Progenitor cell of endocrine pancreas (in vitro differentiated cells): ENCODE measurements at regions not wholly inside any gene's neighbourhood (a gene's known extent, or its start where the extent isn't known, plus 50 kb on each side); places are given as distances from the start of the nearest gene placed in this dataset.

Source experiments
- DNase-seq: peaks from one replicate; pipeline ENCODE4 v3.0.0; 2021; ENCODE audit warnings: low spot score; ENCODE audit not compliant: unreplicated experiment
- H3K27ac Mint-ChIP-seq: 2 replicates; pipeline ENCODE4 v1.8.0; 2021; ENCODE audit warnings: mild to moderate bottlenecking, moderate library complexity, mixed read lengths
- H3K27me3 Mint-ChIP-seq: 2 replicates; pipeline ENCODE4 v1.8.0; 2021; ENCODE audit warnings: mixed read lengths
- H3K36me3 Mint-ChIP-seq: 2 replicates; pipeline ENCODE4 v1.8.0; 2022; ENCODE audit warnings: mixed read lengths; ENCODE audit not compliant: insufficient read depth
- H3K4me1 Mint-ChIP-seq: 2 replicates; pipeline ENCODE4 v1.8.0; 2021; ENCODE audit warnings: low read depth, mixed read lengths
- H3K4me3 Mint-ChIP-seq: 2 replicates; pipeline ENCODE4 v1.8.0; 2021; ENCODE audit warnings: low read depth, mild to moderate bottlenecking, moderate library complexity, mixed read lengths
- H3K9me3 Mint-ChIP-seq: 2 replicates; pipeline ENCODE4 v1.8.0; 2021; ENCODE audit warnings: low read depth, mixed read lengths
- TF ChIP-seq, protein P1 (sequence below): fragments of 200-600 bp; sonication (generic); IDR thresholded peaks from one replicate; pipeline ENCODE4 v1.5.0; 2021; ENCODE audit warnings: antibody characterized with exemption, mild to moderate bottlenecking; ENCODE audit not compliant: unreplicated experiment

DNA sequence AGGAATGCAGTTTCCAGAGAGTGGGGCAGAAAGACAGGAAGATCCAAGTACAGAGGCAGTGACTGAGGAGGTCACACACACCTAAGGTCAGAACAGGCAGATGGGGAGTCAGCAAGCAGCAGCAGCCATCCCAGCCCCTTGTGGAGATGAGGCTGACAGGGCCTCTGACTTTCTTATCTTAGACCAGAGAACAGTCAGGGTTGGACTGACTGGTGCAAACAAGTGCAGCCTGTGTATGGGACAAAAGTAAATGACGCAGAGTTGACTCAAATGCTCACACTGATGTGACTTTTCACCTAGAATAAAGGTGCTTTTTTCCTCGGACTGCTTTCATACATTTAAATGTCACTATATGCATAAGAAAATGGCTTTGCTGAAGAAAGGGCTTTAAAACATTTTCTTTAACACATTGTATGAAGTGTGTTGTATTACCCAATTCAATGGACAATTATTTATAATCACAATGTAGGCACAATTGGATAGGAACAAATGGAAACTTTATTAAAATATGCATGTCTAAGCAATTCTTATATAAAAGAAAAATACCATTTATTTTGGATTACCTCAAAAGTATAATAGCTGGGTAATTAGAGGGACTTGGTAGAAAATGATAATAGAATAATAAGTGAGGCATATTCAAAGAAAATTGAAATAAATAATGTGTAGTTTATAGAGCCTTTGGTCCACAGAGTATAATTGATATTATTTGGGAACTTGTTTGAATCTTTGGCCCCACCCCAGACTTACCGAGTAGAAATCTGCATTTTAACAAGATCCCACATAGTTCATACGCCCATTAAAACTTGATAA lies 1321.5 kb upstream of the CELF4 start:
- no peak overlapping the region for H3K27ac Mint-ChIP-seq
- H3K27me3 Mint-ChIP-seq, result peaks cover 3% of the 10 kb centered on the region
- peaks cover 2% of the 10 kb centered on the region for H3K4me1 Mint-ChIP-seq
- TF ChIP-seq, protein P1, sequence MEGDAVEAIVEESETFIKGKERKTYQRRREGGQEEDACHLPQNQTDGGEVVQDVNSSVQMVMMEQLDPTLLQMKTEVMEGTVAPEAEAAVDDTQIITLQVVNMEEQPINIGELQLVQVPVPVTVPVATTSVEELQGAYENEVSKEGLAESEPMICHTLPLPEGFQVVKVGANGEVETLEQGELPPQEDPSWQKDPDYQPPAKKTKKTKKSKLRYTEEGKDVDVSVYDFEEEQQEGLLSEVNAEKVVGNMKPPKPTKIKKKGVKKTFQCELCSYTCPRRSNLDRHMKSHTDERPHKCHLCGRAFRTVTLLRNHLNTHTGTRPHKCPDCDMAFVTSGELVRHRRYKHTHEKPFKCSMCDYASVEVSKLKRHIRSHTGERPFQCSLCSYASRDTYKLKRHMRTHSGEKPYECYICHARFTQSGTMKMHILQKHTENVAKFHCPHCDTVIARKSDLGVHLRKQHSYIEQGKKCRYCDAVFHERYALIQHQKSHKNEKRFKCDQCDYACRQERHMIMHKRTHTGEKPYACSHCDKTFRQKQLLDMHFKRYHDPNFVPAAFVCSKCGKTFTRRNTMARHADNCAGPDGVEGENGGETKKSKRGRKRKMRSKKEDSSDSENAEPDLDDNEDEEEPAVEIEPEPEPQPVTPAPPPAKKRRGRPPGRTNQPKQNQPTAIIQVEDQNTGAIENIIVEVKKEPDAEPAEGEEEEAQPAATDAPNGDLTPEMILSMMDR, result no peak
- no peak for DNase-seq
- no peaks in the 10 kb centered on the region for H3K9me3 Mint-ChIP-seq
- no peak overlapping the region for H3K4me3 Mint-ChIP-seq
- no peaks in the 10 kb centered on the region for H3K36me3 Mint-ChIP-seq

DNA sequence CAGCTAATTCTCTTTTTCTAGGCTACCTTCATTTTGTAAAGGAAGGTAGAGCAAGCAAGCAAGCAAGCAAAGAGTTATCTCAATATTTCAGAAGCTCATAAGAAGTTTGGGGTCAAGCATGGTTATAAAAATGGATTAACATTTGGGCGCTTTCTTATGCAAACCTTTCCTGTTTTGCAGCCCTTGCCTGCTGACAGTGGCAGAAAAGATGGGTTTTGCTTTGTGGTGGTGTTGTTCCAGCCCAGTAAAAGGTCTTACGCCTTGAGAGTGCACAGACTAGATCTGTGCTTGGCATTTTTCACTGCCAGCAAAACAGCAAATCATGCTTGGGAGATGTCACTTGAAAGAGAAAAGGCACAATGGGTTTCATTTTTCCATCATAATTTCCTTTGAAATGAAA lies 1320.6 kb upstream of the CELF4 start:
- DNase-seq, result no peak
- H3K27me3 Mint-ChIP-seq, result peaks cover 7% of the 10 kb centered on the region
- H3K9me3 Mint-ChIP-seq, result no peaks in the 10 kb centered on the region
- TF ChIP-seq, protein P1, result no peak
- no peak overlapping the region for H3K27ac Mint-ChIP-seq
- peaks cover 2% of the 10 kb centered on the region for H3K4me1 Mint-ChIP-seq
- H3K36me3 Mint-ChIP-seq, result no peaks in the 10 kb centered on the region
- H3K4me3 Mint-ChIP-seq, result no peak overlapping the region

DNA sequence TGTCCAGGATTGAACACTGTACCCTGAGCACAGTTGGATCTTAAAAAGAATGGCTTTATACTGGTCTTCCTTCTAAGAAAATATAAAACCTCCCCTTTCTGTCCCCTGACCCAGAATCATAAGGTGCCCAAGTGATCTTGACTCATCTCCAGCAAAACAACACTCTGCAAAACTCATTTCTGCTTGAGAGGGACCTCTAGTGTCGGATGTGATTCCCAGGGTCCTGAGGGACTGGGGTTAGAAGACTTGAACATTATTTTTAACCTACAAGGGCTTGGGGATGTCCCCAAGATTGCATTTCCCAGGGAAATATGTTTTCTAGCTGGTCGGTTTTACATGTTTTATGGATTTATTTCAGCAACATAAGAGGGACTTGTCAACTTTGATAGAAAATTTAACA lies 1318.5 kb upstream of the CELF4 start:
- H3K4me1 Mint-ChIP-seq, result peaks cover 2% of the 10 kb centered on the region
- TF ChIP-seq, protein P1, result no peak
- H3K36me3 Mint-ChIP-seq, result no peaks in the 10 kb centered on the region
- H3K4me3 Mint-ChIP-seq, result no peak overlapping the region
- H3K9me3 Mint-ChIP-seq, result no peaks in the 10 kb centered on the region
- H3K27ac Mint-ChIP-seq, result no peak overlapping the region
- DNase-seq, result no peak
- H3K27me3 Mint-ChIP-seq, result peaks cover 7% of the 10 kb centered on the region

DNA sequence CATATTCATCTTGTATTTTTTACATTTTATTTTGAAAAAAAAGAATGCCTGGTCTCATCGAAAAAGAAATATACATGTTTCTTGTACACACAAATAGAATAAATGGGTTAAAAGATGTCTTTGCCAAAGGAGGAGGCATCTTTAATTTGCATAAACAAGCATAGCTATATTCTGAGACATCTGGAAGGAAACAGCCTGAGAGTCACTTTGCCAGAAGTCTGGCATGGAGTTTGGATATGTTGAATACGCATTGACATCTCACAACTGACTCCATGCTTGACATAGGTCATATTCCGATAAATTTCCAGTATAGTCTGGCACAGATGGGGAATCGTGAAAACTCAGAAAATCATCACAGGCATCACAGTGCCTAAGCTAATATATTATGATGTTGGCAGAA lies 1317.5 kb upstream of the CELF4 start:
- no peaks in the 10 kb centered on the region for H3K36me3 Mint-ChIP-seq
- no peak overlapping the region for H3K27ac Mint-ChIP-seq
- TF ChIP-seq, protein P1, result no peak
- no peak overlapping the region for H3K4me3 Mint-ChIP-seq
- H3K9me3 Mint-ChIP-seq, result no peaks in the 10 kb centered on the region
- peaks cover 4% of the 10 kb centered on the region for H3K27me3 Mint-ChIP-seq
- peaks cover 2% of the 10 kb centered on the region for H3K4me1 Mint-ChIP-seq
- DNase-seq, result no peak

DNA sequence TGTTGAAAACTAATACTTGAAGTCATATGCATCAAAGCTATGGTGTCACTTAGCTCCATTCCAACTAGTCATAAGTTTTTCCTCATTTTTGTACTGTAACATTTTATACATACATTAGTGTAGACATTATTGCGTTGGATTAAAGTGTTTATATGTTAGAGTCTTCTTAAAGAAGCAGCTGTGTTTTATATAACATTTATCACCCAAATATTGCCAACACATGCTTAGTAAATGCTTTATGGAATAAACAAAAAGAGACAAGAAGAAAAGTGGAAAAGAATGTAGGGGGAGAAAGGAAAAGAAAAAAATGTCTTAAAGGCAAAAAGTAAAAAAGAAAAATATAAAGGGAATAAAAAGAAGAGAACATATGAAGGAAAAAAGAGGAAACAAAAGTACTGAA lies 1314.3 kb upstream of the CELF4 start:
- Mint-ChIP-seq H3K4me1 (no peaks in the 10 kb centered on the region), H3K36me3 (no peaks in the 10 kb centered on the region), H3K9me3 (no peaks in the 10 kb centered on the region), H3K4me3 (no peak overlapping the region), H3K27me3 (peaks cover 4% of the 10 kb centered on the region), H3K27ac (no peak overlapping the region)
- TF ChIP-seq, protein P1, result no peak
- no peak for DNase-seq
